SK-N-MC (cell line): ENCODE measurements at regions not wholly inside any gene's neighbourhood (a gene's known extent, or its start where the extent isn't known, plus 50 kb on each side); places are given as distances from the start of the nearest gene placed in this dataset.
"Not testable (repeated sequence)": the region's sequence is repeated elsewhere in the genome, so short reads cannot be mapped to it uniquely, and the experiment has no call there.

ENCODE experiments used
- EZH2 ChIP-seq: fragments of 200-600 bp; sonication (generic); IDR thresholded peaks from one replicate; pipeline ENCODE4 v1.6.1; 2017; ENCODE audit warnings: antibody characterized with exemption
- FOXP2 ChIP-seq: optimal IDR thresholded peaks from 2 replicates; pipeline ENCODE3; 2011; ENCODE audit warnings: mild to moderate bottlenecking, moderate library complexity; ENCODE audit not compliant: insufficient read depth; ENCODE audit errors: extremely low read length, control extremely low read depth
- POLR2AphosphoS5 ChIP-seq: IDR thresholded peaks from 2 replicates; pipeline ENCODE4 v1.6.1; 2012; ENCODE audit warnings: mild to moderate bottlenecking, low read depth, low read length, borderline replicate concordance

DNA sequence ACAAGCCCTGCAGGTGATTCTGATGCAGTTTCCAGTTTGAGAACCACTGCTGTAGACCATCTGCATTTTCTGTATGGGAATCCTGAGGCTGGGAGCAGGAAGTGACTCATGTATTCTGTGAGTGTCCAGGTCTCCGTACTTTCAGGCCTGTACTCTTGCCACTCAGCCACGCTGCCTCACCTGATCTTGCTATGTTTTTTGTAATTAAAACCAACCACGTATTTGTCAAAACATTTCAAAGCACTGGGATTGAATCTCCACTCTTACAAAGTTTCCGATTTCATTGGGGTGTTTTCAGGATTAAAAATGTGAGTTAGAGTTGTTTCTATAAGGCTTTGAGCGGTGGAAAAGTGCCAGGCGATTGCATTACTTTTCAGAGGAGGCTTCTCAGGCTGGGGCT is 2907.5 kb downstream of the RPIA start:
- not testable (repeated sequence) for TF ChIP-seq EZH2, FOXP2, POLR2AphosphoS5
